IMR-90 (cell line): ENCODE measurements at regions not wholly inside any gene's neighbourhood (a gene's known extent, or its start where the extent isn't known, plus 50 kb on each side); places are given as distances from the start of the nearest gene placed in this dataset.

Experiments
- ATAC-seq: fragments of 200-7000 bp; cut with Tn5 transposase; 2 replicates; pipeline ENCODE4 v1.9.1; 2020; ENCODE audit warnings: low read depth, mild to moderate bottlenecking, moderate library complexity
- BruUV-seq: library from RNA; stranded (reverse); fragments of 400-500 nt; replicated peaks from 2 replicates; lab custom pipeline; 2021; lab: Mats Ljungman, UMichigan
- CTCF ChIA-PET: fragments of 300-600 bp; formaldehyde crosslinking; extraction: SDS; loops from one replicate; lab custom pipeline; 2021; ENCODE audit warnings: antibody characterized with exemption; lab: Yijun Ruan, JAX
- POLR2A ChIA-PET: fragments of 300-600 bp; sonication (Branson Sonifier 250); formaldehyde crosslinking; loops from one replicate; lab custom pipeline; 2022; ENCODE audit warnings: antibody characterized with exemption; ENCODE audit not compliant: unreplicated experiment; lab: Charles Lee
- DNase-seq: peaks from one replicate; pipeline ENCODE4 v3.0.0; 2013
- H2AFZ ChIP-seq: replicated peaks from 2 replicates; pipeline ENCODE3; 2013; ENCODE audit warnings: low read length, mild to moderate bottlenecking; ENCODE audit not compliant: poor library complexity
- H2AK5ac ChIP-seq: 2 replicates; pipeline ENCODE4 v1.6.1; 2013; ENCODE audit warnings: low read depth, low read length, inconsistent platforms
- H2AK9ac ChIP-seq: replicated peaks from 2 replicates; pipeline ENCODE3; 2013; ENCODE audit warnings: mild to moderate bottlenecking, low read depth, low read length, moderate library complexity; ENCODE audit not compliant: poor library complexity
- H2BK120ac ChIP-seq: 2 replicates; pipeline ENCODE4 v1.6.1; 2013; ENCODE audit warnings: low read depth, low read length, inconsistent platforms
- H2BK15ac ChIP-seq: 3 replicates; pipeline ENCODE4 v1.6.1; 2013; ENCODE audit warnings: low read depth, low read length, inconsistent platforms
- H2BK20ac ChIP-seq: 2 replicates; pipeline ENCODE4 v1.6.1; 2013; ENCODE audit warnings: low read depth, mild to moderate bottlenecking, inconsistent platforms, low read length, moderate library complexity
- H2BK5ac ChIP-seq: 2 replicates; pipeline ENCODE4 v1.6.1; 2013; ENCODE audit warnings: mild to moderate bottlenecking, low read depth, low read length, inconsistent platforms; ENCODE audit not compliant: poor library complexity, severe bottlenecking
- H3K14ac ChIP-seq: replicated peaks from 2 replicates; pipeline ENCODE4 v1.6.1; 2013; ENCODE audit warnings: low read depth, low read length, inconsistent platforms
- H3K18ac ChIP-seq: 2 replicates; pipeline ENCODE4 v1.6.1; 2013; ENCODE audit warnings: low read depth, low read length, control low read depth
- H3K23ac ChIP-seq: 2 replicates; pipeline ENCODE4 v1.6.1; 2013; ENCODE audit warnings: low read depth, low read length, inconsistent platforms
- H3K27ac ChIP-seq: 2 replicates; pipeline ENCODE4 v1.5.1; 2013; ENCODE audit warnings: mild to moderate bottlenecking, control low read depth, low read length; ENCODE audit not compliant: insufficient read depth
- H3K27me3 ChIP-seq: 2 replicates; pipeline ENCODE4 v1.6.1; 2013; ENCODE audit warnings: low read length; ENCODE audit not compliant: control insufficient read depth, insufficient read depth
- H3K36me3 ChIP-seq: 2 replicates; pipeline ENCODE4 v1.6.1; 2013; ENCODE audit warnings: low read length, mixed read lengths; ENCODE audit not compliant: control insufficient read depth, insufficient read depth
- H3K4ac ChIP-seq: 2 replicates; pipeline ENCODE4 v1.6.1; 2013; ENCODE audit warnings: low read depth, low read length, inconsistent platforms
- H3K4me1 ChIP-seq: 2 replicates; pipeline ENCODE4 v1.6.1; 2013; ENCODE audit warnings: low read length, mixed read lengths; ENCODE audit not compliant: control insufficient read depth, insufficient read depth
- H3K4me2 ChIP-seq: 2 replicates; pipeline ENCODE4 v1.6.1; 2013; ENCODE audit warnings: low read depth, mild to moderate bottlenecking, control low read depth, low read length, moderate library complexity
- H3K4me3 ChIP-seq: 2 replicates; pipeline ENCODE4 v1.5.1; 2013; ENCODE audit warnings: low read depth, mild to moderate bottlenecking, control low read depth, low read length, moderate library complexity; ENCODE audit not compliant: insufficient read depth
- H3K56ac ChIP-seq: 2 replicates; pipeline ENCODE4 v1.6.1; 2013; ENCODE audit warnings: low read length, inconsistent platforms; ENCODE audit not compliant: insufficient read depth; ENCODE audit errors: extremely low read depth
- H3K79me1 ChIP-seq, 2 experiments: 2 replicates each; pipeline ENCODE4 v1.6.1; 2013; ENCODE audit warnings: low read length in 2 of 2, inconsistent platforms in 1 of 2, low read depth in 1 of 2
- H3K9ac ChIP-seq: 2 replicates; pipeline ENCODE4 v1.6.1; 2013; ENCODE audit warnings: low read depth, low read length, control low read depth
- H3K9me1 ChIP-seq: 2 replicates; pipeline ENCODE4 v1.6.1; 2013; ENCODE audit warnings: low read length, inconsistent platforms; ENCODE audit not compliant: insufficient read depth
- H3K9me3 ChIP-seq: 2 replicates; pipeline ENCODE4 v1.6.1; 2013; ENCODE audit warnings: low read length; ENCODE audit not compliant: control insufficient read depth, insufficient read depth
- H4K20me1 ChIP-seq: 2 replicates; pipeline ENCODE4 v1.6.1; 2013; ENCODE audit warnings: low read length, inconsistent platforms; ENCODE audit not compliant: insufficient read depth
- H4K5ac ChIP-seq: 2 replicates; pipeline ENCODE4 v1.6.1; 2013; ENCODE audit warnings: mild to moderate bottlenecking, low read depth, low read length, control low read depth
- H4K8ac ChIP-seq, 2 experiments: 2 replicates each; pipeline ENCODE4 v1.6.1; 2013; ENCODE audit warnings: low read depth in 2 of 2, low read length in 2 of 2, control low read depth in 1 of 2, inconsistent platforms in 1 of 2
- H4K91ac ChIP-seq: 2 replicates; pipeline ENCODE4 v1.6.1; 2013; ENCODE audit warnings: low read depth, low read length, inconsistent platforms; ENCODE audit not compliant: insufficient read depth
- BHLHE40 ChIP-seq: fragments of 150-350 bp; IDR thresholded peaks from 2 replicates; pipeline ENCODE4 v1.6.1; 2016; ENCODE audit warnings: mild to moderate bottlenecking, low read depth, low read length
- CEBPB ChIP-seq: IDR thresholded peaks from 2 replicates; pipeline ENCODE4 v1.6.1; 2012; ENCODE audit warnings: low read depth, low read length, improper control_type of control experiment
- CHD1 ChIP-seq: IDR thresholded peaks from 2 replicates; pipeline ENCODE4 v1.6.1; 2012; ENCODE audit warnings: low read depth, low read length, improper control_type of control experiment
- CTCF ChIP-seq: conservative IDR thresholded peaks from 2 replicates; pipeline ENCODE4 v1.5.1; 2012; ENCODE audit warnings: mild to moderate bottlenecking, low read depth, low read length, improper control_type of control experiment
- MAFK ChIP-seq: IDR thresholded peaks from 2 replicates; pipeline ENCODE4 v1.6.1; 2012; ENCODE audit warnings: low read depth, low read length, improper control_type of control experiment
- POLR2A ChIP-seq: IDR thresholded peaks from 2 replicates; pipeline ENCODE4 v1.6.1; 2012; ENCODE audit warnings: mild to moderate bottlenecking, low read depth, low read length
- RAD21 ChIP-seq: IDR thresholded peaks from 2 replicates; pipeline ENCODE4 v1.6.1; 2012; ENCODE audit warnings: low read length, improper control_type of control experiment
- RCOR1 ChIP-seq: IDR thresholded peaks from 2 replicates; pipeline ENCODE4 v1.6.1; 2012; ENCODE audit warnings: mild to moderate bottlenecking, low read length, improper control_type of control experiment; ENCODE audit not compliant: insufficient replicate concordance
- RFX5 ChIP-seq: IDR thresholded peaks from 2 replicates; pipeline ENCODE4 v1.8.0; 2012; ENCODE audit warnings: low read depth, mild to moderate bottlenecking, low read length, moderate library complexity
- SMC3 ChIP-seq: fragments of 150-350 bp; IDR thresholded peaks from 2 replicates; pipeline ENCODE4 v1.6.1; 2016; ENCODE audit warnings: low read depth, mild to moderate bottlenecking, antibody characterized with exemption, low read length, moderate library complexity
- USF2 ChIP-seq: fragments of 150-350 bp; IDR thresholded peaks from 2 replicates; pipeline ENCODE4 v1.6.1; 2017; ENCODE audit warnings: mild to moderate bottlenecking, antibody characterized with exemption, low read length, low read depth
- dilution Hi-C: fragments of 300-500 bp; cut with HindIII; formaldehyde crosslinking; loops from one replicate; pipeline ENCODE4 v1.14.3; 2018; ENCODE audit warnings: low sequenced_read_pairs; ENCODE audit not compliant: unreplicated experiment
- in situ Hi-C: fragments of 300-500 bp; cut with MboI; formaldehyde crosslinking; loops from 3 replicates; pipeline ENCODE4 v1.14.3; 2019; ENCODE audit warnings: low sequenced_read_pairs, inconsistent platforms, mixed read lengths
- intact Hi-C: fragments of 100-400 bp; cut with micrococcal nuclease; formaldehyde crosslinking; loops from 2 replicates; pipeline ENCODE4 v1.10.0; 2022

- no peaks in the 10 kb centered on the region for H3K4me1 ChIP-seq
- no peak overlapping the region for H4K5ac ChIP-seq
- H2AFZ ChIP-seq, result no peak overlapping the region
- H3K9ac ChIP-seq, result no peak overlapping the region
- no peak overlapping the region for H3K14ac ChIP-seq
- TF ChIP-seq SMC3 (no peak), BHLHE40 (no peak), USF2 (no peak), MAFK (no peak), CHD1 (no peak), POLR2A (no peak), CTCF (no peak), RCOR1 (no peak), RFX5 (no peak), RAD21 (no peak), CEBPB (no peak)
- H3K4me3 ChIP-seq, result no peak overlapping the region
- no peak overlapping the region for H2BK20ac ChIP-seq
- ATAC-seq (no peak), DNase-seq (no peak)
- no peak overlapping the region for H3K56ac ChIP-seq
- intact Hi-C loops, result no loop called here
- no peak overlapping the region for H3K27ac ChIP-seq
- POLR2A ChIA-PET, result no interaction called here
- no TSS peak for BruUV-seq
- H3K36me3 ChIP-seq, result no peaks in the 10 kb centered on the region
- H3K18ac ChIP-seq, result no peak overlapping the region
- no peaks in the 10 kb centered on the region for H3K9me1 ChIP-seq
- H3K23ac ChIP-seq, result no peak overlapping the region
- dilution Hi-C loops, result no loop called here
- no peaks in the 10 kb centered on the region for H3K79me1 ChIP-seq
- H3K9me3 ChIP-seq, result no peaks in the 10 kb centered on the region
- no peaks in the 10 kb centered on the region for H3K27me3 ChIP-seq
- H3K4me2 ChIP-seq, result no peak overlapping the region
- H2BK15ac ChIP-seq, result no peak overlapping the region
- no peak overlapping the region for H3K4ac ChIP-seq
- CTCF ChIA-PET, result no interaction called here
- H2AK5ac ChIP-seq, result no peak overlapping the region
- no peaks in the 10 kb centered on the region for H4K20me1 ChIP-seq
- no peak overlapping the region for H2AK9ac ChIP-seq
- H4K91ac ChIP-seq, result no peak overlapping the region
- no peak overlapping the region for H4K8ac ChIP-seq
- in situ Hi-C loops, result no loop called here
- H2BK5ac ChIP-seq, result no peak overlapping the region
- H2BK120ac ChIP-seq, result no peak overlapping the region
Measured at GRCh38 chrX:137969191-137969590, 403.3 kb downstream of the ZIC3 start.
